ENCODE measurements at regions not wholly inside any gene's neighbourhood (a gene's known extent, or its start where the extent isn't known, plus 50 kb on each side); places are given as distances from the start of the nearest gene placed in this dataset.

DNA sequence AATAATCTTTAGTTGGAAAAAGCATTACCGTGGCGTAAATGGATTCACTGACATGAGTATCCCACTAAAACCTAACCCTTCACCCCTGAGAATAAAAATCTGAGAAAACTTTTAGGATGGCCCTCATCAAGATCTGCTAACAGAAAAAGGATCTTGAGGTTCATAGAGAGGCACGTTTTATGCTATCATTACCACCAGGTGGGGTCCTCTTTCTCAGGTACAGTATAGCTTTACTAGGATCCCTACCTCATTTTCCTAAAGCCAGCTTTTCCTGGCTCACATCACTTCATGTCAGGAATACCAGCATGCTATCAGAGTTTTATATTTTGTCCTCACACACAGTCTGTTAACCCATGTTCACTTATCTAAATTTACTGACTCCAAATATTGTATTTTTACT lies 173.7 kb downstream of the POM121L12 start:
- TF ChIP-seq, protein P1, sequence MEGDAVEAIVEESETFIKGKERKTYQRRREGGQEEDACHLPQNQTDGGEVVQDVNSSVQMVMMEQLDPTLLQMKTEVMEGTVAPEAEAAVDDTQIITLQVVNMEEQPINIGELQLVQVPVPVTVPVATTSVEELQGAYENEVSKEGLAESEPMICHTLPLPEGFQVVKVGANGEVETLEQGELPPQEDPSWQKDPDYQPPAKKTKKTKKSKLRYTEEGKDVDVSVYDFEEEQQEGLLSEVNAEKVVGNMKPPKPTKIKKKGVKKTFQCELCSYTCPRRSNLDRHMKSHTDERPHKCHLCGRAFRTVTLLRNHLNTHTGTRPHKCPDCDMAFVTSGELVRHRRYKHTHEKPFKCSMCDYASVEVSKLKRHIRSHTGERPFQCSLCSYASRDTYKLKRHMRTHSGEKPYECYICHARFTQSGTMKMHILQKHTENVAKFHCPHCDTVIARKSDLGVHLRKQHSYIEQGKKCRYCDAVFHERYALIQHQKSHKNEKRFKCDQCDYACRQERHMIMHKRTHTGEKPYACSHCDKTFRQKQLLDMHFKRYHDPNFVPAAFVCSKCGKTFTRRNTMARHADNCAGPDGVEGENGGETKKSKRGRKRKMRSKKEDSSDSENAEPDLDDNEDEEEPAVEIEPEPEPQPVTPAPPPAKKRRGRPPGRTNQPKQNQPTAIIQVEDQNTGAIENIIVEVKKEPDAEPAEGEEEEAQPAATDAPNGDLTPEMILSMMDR (IDR thresholded peaks at IDR 0.05): no peak
- TF ChIP-seq POLR2A (IDR thresholded peaks at IDR 0.05): no peak
